Nephron (organoid): ENCODE measurements at regions not wholly inside any gene's neighbourhood (a gene's known extent, or its start where the extent isn't known, plus 50 kb on each side); places are given as distances from the start of the nearest gene placed in this dataset.

Experiments
- H3K27ac Mint-ChIP-seq, 3 experiments: 2 replicates each; pipeline ENCODE4 v1.8.0; 2020; ENCODE audit warnings: mixed read lengths in 3 of 3, mild to moderate bottlenecking in 2 of 3, moderate library complexity in 1 of 3
- H3K27me3 Mint-ChIP-seq: 2 replicates; pipeline ENCODE4 v1.8.0; 2021; ENCODE audit warnings: low read depth, mild to moderate bottlenecking, moderate library complexity, mixed read lengths
- H3K36me3 Mint-ChIP-seq: 2 replicates; pipeline ENCODE4 v1.8.0; 2020; ENCODE audit warnings: low read depth, mixed read lengths
- H3K4me1 Mint-ChIP-seq: 2 replicates; pipeline ENCODE4 v1.8.0; 2020; ENCODE audit warnings: mixed read lengths
- H3K4me3 Mint-ChIP-seq, 3 experiments: 2 replicates each; pipeline ENCODE4 v1.8.0; 2020; ENCODE audit warnings: mild to moderate bottlenecking in 3 of 3, mixed read lengths in 3 of 3, moderate library complexity in 2 of 3
- H3K9me3 Mint-ChIP-seq: 2 replicates; pipeline ENCODE4 v1.8.0; 2020; ENCODE audit warnings: mixed read lengths
- TF ChIP-seq, protein P1 (sequence below), 3 experiments: fragments of 200-600 bp; sonication (generic); IDR thresholded peaks; one replicate each; pipeline ENCODE4 v1.5.0; 2021; ENCODE audit warnings: antibody characterized with exemption in 3 of 3; ENCODE audit not compliant: unreplicated experiment in 3 of 3

DNA sequence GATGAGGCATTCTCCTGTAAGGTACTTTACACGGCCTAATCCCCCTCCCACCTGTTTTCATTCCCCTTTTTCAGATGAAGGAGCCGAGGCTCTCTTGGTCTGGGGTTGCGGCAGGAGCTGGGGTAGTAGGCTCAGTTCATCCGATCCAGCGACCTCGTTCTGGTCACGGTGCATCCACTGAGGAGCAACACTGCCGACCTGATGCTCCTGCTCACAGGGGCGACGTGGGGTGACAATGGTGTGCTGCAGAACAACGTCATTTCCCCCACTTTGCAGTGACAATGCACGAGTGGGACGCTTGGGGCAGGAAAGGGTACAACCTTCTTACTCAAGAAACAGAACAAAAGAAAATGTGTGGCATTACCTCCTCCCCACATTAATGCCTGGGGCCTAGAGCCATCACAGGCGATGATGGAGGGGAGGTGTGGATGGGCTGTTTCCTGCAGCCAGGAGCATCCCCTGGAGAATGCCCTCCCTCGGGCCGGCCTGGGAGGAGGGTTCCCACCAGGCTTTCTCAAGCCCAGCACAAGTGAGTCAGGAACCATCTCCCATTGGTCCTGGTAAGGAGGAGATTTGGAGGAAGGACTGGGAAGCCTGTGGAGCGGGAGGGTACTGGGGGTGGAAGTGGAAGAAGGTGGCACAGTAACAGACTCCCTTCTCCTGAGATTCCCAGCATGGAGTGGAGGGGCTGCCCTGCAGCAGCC lies 125.6 kb downstream of the SPATA19 start:
- Mint-ChIP-seq H3K9me3 (no peaks in the 10 kb centered on the region), H3K4me1 (peaks cover 4% of the 10 kb centered on the region), H3K27me3 (peaks cover 49% of the 10 kb centered on the region), H3K27ac (no peak overlapping the region), H3K36me3 (no peaks in the 10 kb centered on the region), H3K4me3 (no peak overlapping the region)
- TF ChIP-seq, protein P1, sequence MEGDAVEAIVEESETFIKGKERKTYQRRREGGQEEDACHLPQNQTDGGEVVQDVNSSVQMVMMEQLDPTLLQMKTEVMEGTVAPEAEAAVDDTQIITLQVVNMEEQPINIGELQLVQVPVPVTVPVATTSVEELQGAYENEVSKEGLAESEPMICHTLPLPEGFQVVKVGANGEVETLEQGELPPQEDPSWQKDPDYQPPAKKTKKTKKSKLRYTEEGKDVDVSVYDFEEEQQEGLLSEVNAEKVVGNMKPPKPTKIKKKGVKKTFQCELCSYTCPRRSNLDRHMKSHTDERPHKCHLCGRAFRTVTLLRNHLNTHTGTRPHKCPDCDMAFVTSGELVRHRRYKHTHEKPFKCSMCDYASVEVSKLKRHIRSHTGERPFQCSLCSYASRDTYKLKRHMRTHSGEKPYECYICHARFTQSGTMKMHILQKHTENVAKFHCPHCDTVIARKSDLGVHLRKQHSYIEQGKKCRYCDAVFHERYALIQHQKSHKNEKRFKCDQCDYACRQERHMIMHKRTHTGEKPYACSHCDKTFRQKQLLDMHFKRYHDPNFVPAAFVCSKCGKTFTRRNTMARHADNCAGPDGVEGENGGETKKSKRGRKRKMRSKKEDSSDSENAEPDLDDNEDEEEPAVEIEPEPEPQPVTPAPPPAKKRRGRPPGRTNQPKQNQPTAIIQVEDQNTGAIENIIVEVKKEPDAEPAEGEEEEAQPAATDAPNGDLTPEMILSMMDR (IDR thresholded peaks at IDR 0.05; ENCODE audit: unreplicated experiment in 3 of 3) = no peak

- TF ChIP-seq, protein P1 (IDR thresholded peaks at IDR 0.05; ENCODE audit: unreplicated experiment in 3 of 3) = no peak
Measured at GRCh38 chr11:133718831-133719230, 126.5 kb downstream of the SPATA19 start.

GRCh38 chr11:133718238-133718637 lies 127.1 kb downstream of the SPATA19 start:
- TF ChIP-seq, protein P1 (IDR thresholded peaks at IDR 0.05; ENCODE audit: unreplicated experiment in 3 of 3) = no peak
- Mint-ChIP-seq H3K4me3 (no peak overlapping the region), H3K4me1 (peaks cover 4% of the 10 kb centered on the region), H3K36me3 (no peaks in the 10 kb centered on the region), H3K27me3 (peaks cover 62% of the 10 kb centered on the region), H3K27ac (no peak overlapping the region), H3K9me3 (no peaks in the 10 kb centered on the region)

More at GRCh38 chr11:133718831-133719230, 126.5 kb downstream of the SPATA19 start:
- Mint-ChIP-seq H3K27me3 (peaks cover 57% of the 10 kb centered on the region), H3K27ac (no peak overlapping the region), H3K4me3 (no peak overlapping the region), H3K36me3 (no peaks in the 10 kb centered on the region), H3K9me3 (no peaks in the 10 kb centered on the region), H3K4me1 (peaks cover 4% of the 10 kb centered on the region)

DNA sequence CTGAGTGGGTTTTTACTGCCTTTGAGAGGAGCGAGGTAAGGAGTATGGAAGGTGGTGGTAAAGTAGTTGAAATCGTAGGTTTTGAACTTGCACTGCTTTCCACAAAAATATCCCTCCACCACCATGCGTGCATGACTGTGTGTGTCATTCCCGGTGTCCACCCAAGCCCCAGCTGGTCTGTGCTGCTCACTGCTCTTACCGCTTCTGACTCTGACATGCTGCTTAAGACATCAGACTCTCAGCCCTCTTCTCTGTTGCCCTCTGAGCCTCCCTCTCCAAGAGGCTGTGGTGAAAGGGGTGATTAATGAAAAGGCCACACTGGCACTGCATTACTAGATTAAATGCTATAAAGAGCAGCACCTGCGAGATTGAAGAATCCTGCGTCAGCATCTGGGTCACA lies 128.7 kb downstream of the SPATA19 start:
- no peaks in the 10 kb centered on the region for H3K9me3 Mint-ChIP-seq
- H3K27me3 Mint-ChIP-seq = peaks cover 67% of the 10 kb centered on the region
- H3K4me3 Mint-ChIP-seq = no peak overlapping the region
- TF ChIP-seq, protein P1 (IDR thresholded peaks at IDR 0.05; ENCODE audit: unreplicated experiment in 3 of 3) = no peak
- H3K36me3 Mint-ChIP-seq = no peaks in the 10 kb centered on the region
- H3K27ac Mint-ChIP-seq = no peak overlapping the region
- H3K4me1 Mint-ChIP-seq = peaks cover 4% of the 10 kb centered on the region

GRCh38 chr11:133715602-133716001 lies 129.7 kb downstream of the SPATA19 start:
- Mint-ChIP-seq H3K27me3 (peaks cover 60% of the 10 kb centered on the region), H3K27ac (peak overlapping the region in 1 of 3 experiments; percentile 5), H3K36me3 (no peaks in the 10 kb centered on the region), H3K4me1 (peaks cover 4% of the 10 kb centered on the region), H3K4me3 (no peak overlapping the region), H3K9me3 (no peaks in the 10 kb centered on the region)
- TF ChIP-seq, protein P1 (IDR thresholded peaks at IDR 0.05; ENCODE audit: unreplicated experiment in 3 of 3) = no peak
